Naive thymus-derived CD4-positive, alpha-beta T cell (primary cell): ENCODE measurements at regions not wholly inside any gene's neighbourhood (a gene's known extent, or its start where the extent isn't known, plus 50 kb on each side); places are given as distances from the start of the nearest gene placed in this dataset.

ENCODE experiments used
- ATAC-seq: fragments of 150-1000 bp; cut with Tn5 transposase; 2 replicates; pipeline ENCODE4 v1.10.0; 2021; ENCODE audit warnings: mild to moderate bottlenecking, moderate library complexity
- CTCF ChIA-PET: fragments of 350-600 bp; sonication (Branson Sonifier 250); formaldehyde crosslinking; loops from one replicate; lab custom pipeline; 2021; ENCODE audit warnings: antibody characterized with exemption; lab: Charles Lee
- POLR2A ChIA-PET: fragments of 350-600 bp; sonication (Branson Sonifier 250); formaldehyde crosslinking; loops from one replicate; lab custom pipeline; 2021; ENCODE audit warnings: antibody characterized with exemption, inconsistent platforms; lab: Charles Lee
- DNase-seq, 9 donors: peaks; one replicate each; pipeline versions ENCODE4 v3.0.0 to v3.0.0-alpha.2; 2020 to 2022; ENCODE audit warnings: mixed read lengths in 1 of 9
- H3K27ac ChIP-seq: one replicate; pipeline ENCODE4 v1.7.0; 2013; ENCODE audit warnings: mild to moderate bottlenecking, low read depth, low read length, moderate library complexity
- H3K27me3 ChIP-seq, 2 donors: one replicate each; pipeline ENCODE4 v1.7.0; 2013; ENCODE audit warnings: low read length in 2 of 2, mild to moderate bottlenecking in 2 of 2, moderate library complexity in 2 of 2; ENCODE audit not compliant: control insufficient read depth in 2 of 2, insufficient read depth in 2 of 2
- H3K36me3 ChIP-seq, 3 experiments: 1 replicate in 2 of 3; 2 replicates in 1 of 3; pipeline ENCODE4 v1.7.0; 2013; ENCODE audit warnings: low read length in 3 of 3, mild to moderate bottlenecking in 3 of 3, moderate library complexity in 1 of 3; ENCODE audit not compliant: insufficient read depth in 3 of 3, control insufficient read depth in 2 of 3
- H3K4me1 ChIP-seq, 2 donors: one replicate each; pipeline ENCODE4 v1.7.0; 2013; ENCODE audit warnings: low read length in 2 of 2, mild to moderate bottlenecking in 2 of 2, moderate library complexity in 1 of 2; ENCODE audit not compliant: control insufficient read depth in 2 of 2, insufficient read depth in 2 of 2
- H3K4me3 ChIP-seq: 2 replicates; pipeline ENCODE4 v1.7.0; 2013; ENCODE audit warnings: mild to moderate bottlenecking, low read length
- H3K9me3 ChIP-seq, 3 experiments: 1 replicate in 2 of 3; 2 replicates in 1 of 3; pipeline ENCODE4 v1.7.0; 2013; ENCODE audit warnings: low read length in 3 of 3; ENCODE audit not compliant: control insufficient read depth in 2 of 3
- H3K27ac Mint-ChIP-seq, 9 donors: one replicate each; pipeline ENCODE4 v1.8.0; 2020 to 2022; ENCODE audit warnings: mixed read lengths in 9 of 9, mild to moderate bottlenecking in 8 of 9, moderate library complexity in 5 of 9, inconsistent platforms in 2 of 9
- H3K27me3 Mint-ChIP-seq, 5 donors: one replicate each; pipeline ENCODE4 v1.8.0; 2021 to 2022; ENCODE audit warnings: mixed read lengths in 5 of 5, mild to moderate bottlenecking in 1 of 5
- H3K36me3 Mint-ChIP-seq, 5 donors: one replicate each; pipeline ENCODE4 v1.8.0; 2020 to 2022; ENCODE audit warnings: mixed read lengths in 5 of 5, mild to moderate bottlenecking in 3 of 5, inconsistent platforms in 1 of 5
- H3K4me1 Mint-ChIP-seq, 7 donors: one replicate each; pipeline ENCODE4 v1.8.0; 2020 to 2022; ENCODE audit warnings: mixed read lengths in 7 of 7, mild to moderate bottlenecking in 3 of 7, inconsistent platforms in 1 of 7
- H3K4me3 Mint-ChIP-seq, 10 donors: one replicate each; pipeline ENCODE4 v1.8.0; 2020 to 2022; ENCODE audit warnings: mild to moderate bottlenecking in 10 of 10, mixed read lengths in 10 of 10, moderate library complexity in 6 of 10, inconsistent platforms in 2 of 10
- H3K9me3 Mint-ChIP-seq, 11 donors: one replicate each; pipeline ENCODE4 v1.8.0; 2020 to 2022; ENCODE audit warnings: mixed read lengths in 11 of 11, mild to moderate bottlenecking in 4 of 11, inconsistent platforms in 1 of 11, moderate library complexity in 1 of 11
- intact Hi-C, 2 donors: fragments of 100-400 bp; cut with micrococcal nuclease; formaldehyde crosslinking; loops; one replicate each; pipeline ENCODE4 v1.15.1; 2023

GRCh38 chr14:106820119-106820518 is 1293.7 kb downstream of the TMEM121 start:
- ATAC-seq (no peak), DNase-seq (no peak)
- Mint-ChIP-seq H3K9me3 (no peaks in the 10 kb centered on the region), H3K4me3 (no peak overlapping the region), H3K27ac (no peak overlapping the region), H3K4me1 (no peaks in the 10 kb centered on the region), H3K27me3 (peaks cover 0 to 42% (median 6%) of the 10 kb centered on the region in 5 donors), H3K36me3 (no peaks in the 10 kb centered on the region)
- Histone ChIP-seq H3K27me3 (peaks cover 0 to 3% of the 10 kb centered on the region in 2 donors), H3K27ac (no peak overlapping the region), H3K9me3 (no peaks in the 10 kb centered on the region), H3K4me3 (no peak overlapping the region), H3K36me3 (no peaks in the 10 kb centered on the region), H3K4me1 (no peaks in the 10 kb centered on the region)
- ChIA-PET POLR2A (no interaction called here), CTCF (no interaction called here)
- intact Hi-C loops, result no loop called here

GRCh38 chr14:106821119-106821518 is 1294.7 kb downstream of the TMEM121 start:
- intact Hi-C loops, result no loop called here
- Histone ChIP-seq H3K27me3 (peaks cover 0 to 3% of the 10 kb centered on the region in 2 donors), H3K4me1 (no peaks in the 10 kb centered on the region), H3K27ac (no peak overlapping the region), H3K36me3 (no peaks in the 10 kb centered on the region), H3K4me3 (no peak overlapping the region), H3K9me3 (no peaks in the 10 kb centered on the region)
- Mint-ChIP-seq H3K27ac (no peak overlapping the region), H3K36me3 (no peaks in the 10 kb centered on the region), H3K4me1 (no peaks in the 10 kb centered on the region), H3K9me3 (no peaks in the 10 kb centered on the region), H3K4me3 (no peak overlapping the region), H3K27me3 (peaks cover 6 to 41% (median 7%) of the 10 kb centered on the region in 5 donors)
- DNase-seq (no peak), ATAC-seq (no peak)
- POLR2A ChIA-PET, result no interaction called here
- CTCF ChIA-PET, result interaction anchor here (2.2 kb wide), 1 partner anchor 10 kb away, joined by 9 read pairs; no protein-coding TSS in a partner anchor

- Histone ChIP-seq H3K4me1 (no peaks in the 10 kb centered on the region), H3K9me3 (no peaks in the 10 kb centered on the region), H3K4me3 (no peak overlapping the region), H3K27me3 (peaks cover 0 to 3% of the 10 kb centered on the region in 2 donors), H3K27ac (no peak overlapping the region), H3K36me3 (no peaks in the 10 kb centered on the region)
- Mint-ChIP-seq H3K4me3 (no peak overlapping the region), H3K4me1 (no peaks in the 10 kb centered on the region), H3K27me3 (peaks cover 4 to 36% (median 11%) of the 10 kb centered on the region in 5 donors), H3K27ac (no peak overlapping the region), H3K36me3 (no peaks in the 10 kb centered on the region), H3K9me3 (no peaks in the 10 kb centered on the region)
- intact Hi-C loops, result no loop called here
- POLR2A ChIA-PET, result no interaction called here
- DNase-seq (no peak), ATAC-seq (no peak)
- CTCF ChIA-PET, result interaction anchor here (0.7 to 2.2 kb wide), 2 partner anchors 8 to 50 kb away, joined by 3 to 9 read pairs; no protein-coding TSS in a partner anchor
Measured at GRCh38 chr14:106822905-106823304, 1296.5 kb downstream of the TMEM121 start.

- no peak for ATAC-seq
- ChIA-PET POLR2A (no interaction called here), CTCF (interaction anchor here (0.7 kb wide), 1 partner anchor 49 kb away, joined by 3 read pairs; no protein-coding TSS in a partner anchor)
- Mint-ChIP-seq H3K4me1 (no peaks in the 10 kb centered on the region), H3K27me3 (peaks cover 4 to 37% (median 11%) of the 10 kb centered on the region in 5 donors), H3K27ac (no peak overlapping the region), H3K9me3 (no peaks in the 10 kb centered on the region), H3K36me3 (no peaks in the 10 kb centered on the region), H3K4me3 (no peak overlapping the region)
- Histone ChIP-seq H3K4me1 (no peaks in the 10 kb centered on the region), H3K4me3 (no peak overlapping the region), H3K27ac (no peak overlapping the region), H3K36me3 (no peaks in the 10 kb centered on the region), H3K9me3 (no peaks in the 10 kb centered on the region), H3K27me3 (peaks cover 0 to 3% of the 10 kb centered on the region in 2 donors)
- intact Hi-C loops, result no loop called here
- no peak for DNase-seq
Measured at GRCh38 chr14:106823552-106823951, 1297.2 kb downstream of the TMEM121 start.

- H3K27me3 ChIP-seq, result peaks cover 0 to 3% of the 10 kb centered on the region in 2 donors
- Mint-ChIP-seq H3K4me1 (peaks cover 0 to 5% (median 0%) of the 10 kb centered on the region in 7 donors), H3K9me3 (peaks cover 0 to 2% (median 0%) of the 10 kb centered on the region in 11 donors), H3K27ac (no peak overlapping the region), H3K36me3 (no peaks in the 10 kb centered on the region), H3K4me3 (no peak overlapping the region), H3K27me3 (peaks cover 4 to 30% (median 11%) of the 10 kb centered on the region in 5 donors)
- DNase-seq (no peak), ATAC-seq (no peak)
- CTCF ChIA-PET, result no interaction called here
- no peaks in the 10 kb centered on the region for H3K9me3 ChIP-seq
- intact Hi-C loops, result no loop called here
- no peaks in the 10 kb centered on the region for H3K4me1 ChIP-seq
- no peak overlapping the region for H3K4me3 ChIP-seq
- H3K27ac ChIP-seq, result no peak overlapping the region
- POLR2A ChIA-PET, result no interaction called here
- H3K36me3 ChIP-seq, result no peaks in the 10 kb centered on the region
Measured at GRCh38 chr14:106826833-106827369, 1300.5 kb downstream of the TMEM121 start.

GRCh38 chr14:106831322-106831720 is 1304.9 kb downstream of the TMEM121 start:
- H3K36me3 ChIP-seq, result no peaks in the 10 kb centered on the region
- H3K9me3 ChIP-seq, result no peaks in the 10 kb centered on the region
- DNase-seq (peak; percentile 34 to 67 (median 43)), ATAC-seq (peak; percentile 68)
- no peak overlapping the region for H3K4me3 ChIP-seq
- no peaks in the 10 kb centered on the region for H3K4me1 ChIP-seq
- no peak overlapping the region for H3K4me3 Mint-ChIP-seq
- H3K27ac Mint-ChIP-seq, result peak overlapping the region in 1 of 9 donors; percentile 15
- H3K27ac ChIP-seq, result no peak overlapping the region
- peaks cover 0 to 34% (median 4%) of the 10 kb centered on the region in 5 donors for H3K27me3 Mint-ChIP-seq
- peaks cover 0 to 4% (median 0%) of the 10 kb centered on the region in 11 donors for H3K9me3 Mint-ChIP-seq
- H3K27me3 ChIP-seq, result no peaks in the 10 kb centered on the region
- H3K4me1 Mint-ChIP-seq, result peaks cover 0 to 5% (median 0%) of the 10 kb centered on the region in 7 donors
- ChIA-PET POLR2A (no interaction called here), CTCF (interaction anchor here (0.6 to 2.4 kb wide), 5 partner anchors 9 to 41 kb away, joined by 3 to 9 read pairs (median 3); no protein-coding TSS in a partner anchor)
- intact Hi-C loops, result no loop called here
- no peaks in the 10 kb centered on the region for H3K36me3 Mint-ChIP-seq

- peaks cover 0 to 38% (median 0%) of the 10 kb centered on the region in 5 donors for H3K27me3 Mint-ChIP-seq
- H3K4me1 Mint-ChIP-seq, result peaks cover 3 to 20% (median 10%) of the 10 kb centered on the region in 7 donors
- no peak overlapping the region for H3K4me3 ChIP-seq
- ChIA-PET CTCF (interaction anchor here (2.2 kb wide), 1 partner anchor 35 kb away, joined by 10 read pairs; no protein-coding TSS in a partner anchor), POLR2A (interaction anchor here (1.4 kb wide), 1 partner anchor 9 kb away, joined by 3 read pairs; no protein-coding TSS in a partner anchor)
- peaks cover 0 to 5% (median 5%) of the 10 kb centered on the region in 5 donors for H3K36me3 Mint-ChIP-seq
- no peaks in the 10 kb centered on the region for H3K9me3 ChIP-seq
- ATAC-seq (no peak), DNase-seq (no peak)
- intact Hi-C loops, result no loop called here
- no peak overlapping the region for H3K27ac Mint-ChIP-seq
- no peaks in the 10 kb centered on the region for H3K4me1 ChIP-seq
- H3K27me3 ChIP-seq, result no peaks in the 10 kb centered on the region
- H3K9me3 Mint-ChIP-seq, result peaks cover 0 to 5% (median 0%) of the 10 kb centered on the region in 11 donors
- no peaks in the 10 kb centered on the region for H3K36me3 ChIP-seq
- no peak overlapping the region for H3K4me3 Mint-ChIP-seq
- H3K27ac ChIP-seq, result no peak overlapping the region
Measured at GRCh38 chr14:106837870-106838269, 1311.5 kb downstream of the TMEM121 start.
